ENCODE measurements at regions not wholly inside any gene's neighbourhood (a gene's known extent, or its start where the extent isn't known, plus 50 kb on each side); places are given as distances from the start of the nearest gene placed in this dataset.
"Not testable (repeated sequence)": the region's sequence is repeated elsewhere in the genome, so short reads cannot be mapped to it uniquely, and the experiment has no call there.

DNA sequence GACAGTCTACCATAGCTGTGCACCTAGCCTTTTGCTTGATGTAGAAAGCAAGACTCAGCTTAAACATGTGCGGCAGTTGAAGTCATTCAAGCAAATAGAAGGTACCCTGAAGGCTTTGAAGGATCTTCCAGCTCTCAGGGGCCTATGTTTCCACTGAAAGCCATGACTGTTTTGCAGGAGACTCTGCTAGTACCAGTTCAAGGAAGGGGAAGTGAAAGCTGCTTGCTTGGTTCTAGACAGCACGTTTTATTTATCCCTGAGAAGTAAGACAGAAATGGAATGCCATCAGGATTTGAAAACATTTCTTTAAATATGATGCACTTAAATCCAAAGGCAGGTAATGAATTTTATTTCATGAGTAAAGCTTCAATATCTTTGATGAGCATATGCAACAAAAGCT lies 311.4 kb downstream of the PDCD6IP start:
- no peak for DNase-seq
- no peak for ATAC-seq

DNA sequence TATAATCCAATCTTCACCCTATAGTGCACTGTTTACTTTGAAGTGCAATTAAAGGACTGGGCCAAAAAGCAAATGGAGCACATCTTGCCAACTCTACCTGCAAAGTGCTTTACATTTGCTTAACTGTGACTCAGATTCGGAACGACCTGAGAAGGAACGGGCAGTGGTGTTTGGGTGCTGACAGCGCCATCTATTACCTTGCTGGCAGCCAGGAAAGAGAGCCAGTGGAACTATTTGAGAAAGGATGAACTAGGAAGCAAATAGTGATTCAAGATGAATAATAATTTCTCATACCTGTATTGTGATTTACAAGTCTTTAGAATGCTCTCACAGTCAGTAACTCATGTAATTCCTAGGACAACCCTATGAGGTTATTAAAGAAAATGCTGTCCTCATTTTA lies 312.9 kb downstream of the PDCD6IP start:
- ATAC-seq (no peak), DNase-seq (no peak)

DNA sequence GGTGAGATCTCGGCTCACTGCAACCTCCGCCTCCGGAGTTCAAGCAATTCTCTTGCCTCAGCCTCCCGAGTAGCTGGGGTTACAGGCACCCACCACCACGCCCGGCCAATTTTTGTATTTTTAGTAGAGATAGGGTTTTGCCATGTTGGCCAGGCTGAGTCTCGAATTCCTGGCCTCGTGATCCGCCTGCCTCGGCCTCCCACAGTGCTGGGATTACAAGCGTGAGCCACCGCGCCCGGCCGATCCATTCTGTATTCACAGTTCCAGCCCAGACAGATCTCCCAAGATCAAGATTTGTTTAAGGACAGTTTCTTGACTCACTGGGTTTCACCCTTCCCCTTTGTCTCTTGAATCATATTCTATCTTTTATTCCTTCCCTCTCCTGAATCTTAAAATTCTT lies 313.8 kb downstream of the PDCD6IP start:
- not testable (repeated sequence) for ATAC-seq

DNA sequence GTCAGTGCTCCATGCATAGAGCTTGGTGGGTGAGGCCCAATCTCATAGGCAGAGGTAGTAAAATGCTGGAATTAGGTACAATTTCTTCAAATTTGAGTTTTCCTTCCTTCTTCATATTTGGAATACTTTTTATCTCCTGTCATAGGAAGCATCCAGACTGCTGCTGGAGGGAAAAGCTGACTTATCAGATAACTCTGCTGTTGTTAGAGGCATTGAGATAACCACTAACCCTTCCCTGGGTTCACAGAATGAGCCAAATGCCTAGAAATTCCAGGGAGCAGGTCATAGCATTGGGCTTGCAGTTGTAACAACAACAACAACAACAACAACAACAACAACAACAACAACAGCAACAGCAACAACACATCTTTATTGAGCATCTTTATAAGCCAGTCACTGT lies 332.7 kb downstream of the PDCD6IP start:
- ATAC-seq (no peak), DNase-seq (no peak)

More for the DNA sequence above, 313.8 kb downstream of the PDCD6IP start:
- not testable (repeated sequence) for DNase-seq

DNA sequence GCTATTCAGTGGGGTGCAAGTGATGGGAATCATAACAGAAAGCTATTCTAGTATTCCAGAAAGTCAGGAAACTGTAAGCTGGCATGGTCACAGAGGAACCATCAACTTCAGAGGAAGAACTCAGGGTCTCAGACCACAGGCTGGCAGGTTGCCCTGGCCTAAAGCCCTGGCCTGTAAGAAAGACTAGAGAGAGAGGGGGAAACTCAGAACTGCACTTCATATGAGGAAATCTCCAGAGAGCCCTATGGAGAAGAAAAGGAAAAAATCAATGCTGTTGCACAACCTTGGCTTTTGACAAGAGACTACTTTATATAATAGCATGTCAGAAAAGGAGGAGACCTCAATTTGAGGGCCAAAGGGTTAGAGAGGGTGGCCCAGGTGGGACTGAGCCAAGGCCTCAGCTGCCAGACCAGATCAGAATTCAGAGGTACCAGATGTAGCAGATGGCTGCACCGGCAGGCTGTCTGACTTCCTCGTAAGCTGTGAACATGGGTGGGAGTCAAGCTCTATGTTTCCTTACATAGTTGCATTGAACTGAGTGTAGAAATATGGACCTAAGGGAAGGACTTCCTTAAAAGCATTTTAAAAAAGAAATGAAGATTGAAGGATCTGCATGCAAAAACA lies 333.8 kb downstream of the PDCD6IP start:
- ATAC-seq (no peak), DNase-seq (no peak)

DNA sequence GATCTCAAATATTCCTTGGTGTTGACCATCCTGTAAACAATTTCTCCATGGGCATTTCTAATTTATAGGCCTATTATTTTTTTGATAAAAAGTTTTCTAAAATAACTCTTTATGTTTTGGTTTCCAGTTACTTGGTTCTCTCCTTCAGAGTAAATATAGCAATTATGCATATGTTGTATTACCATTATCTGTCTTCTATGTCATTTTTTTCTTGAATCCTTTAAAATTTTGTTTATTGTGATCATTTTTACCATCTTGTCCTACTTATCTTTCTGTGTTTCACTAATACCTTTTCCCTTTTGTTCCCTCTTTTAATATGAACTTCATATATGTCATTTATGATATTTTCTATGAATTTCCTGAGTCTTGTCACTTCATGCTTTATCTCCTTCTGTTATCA lies 341.1 kb downstream of the PDCD6IP start:
- no peak for DNase-seq

DNA sequence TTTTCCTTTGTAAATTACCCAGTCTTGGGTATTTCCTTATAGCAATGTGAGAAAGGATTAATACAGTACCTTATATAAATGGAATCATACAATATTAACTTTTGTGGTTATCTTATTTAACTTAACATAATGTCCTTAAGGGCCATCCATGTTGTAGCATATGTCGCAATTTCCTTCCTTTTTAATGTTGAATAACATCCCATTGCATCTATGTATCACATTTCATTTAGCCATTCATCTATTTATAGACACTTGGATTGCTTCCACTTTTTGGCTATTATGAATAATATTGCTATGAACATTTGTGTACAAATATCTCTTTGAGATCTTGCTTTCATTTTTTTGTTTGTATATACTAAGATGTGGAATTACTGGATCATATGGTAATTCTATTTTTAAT lies 342.2 kb downstream of the PDCD6IP start:
- DNase-seq = no peak
- no peak for ATAC-seq

More for the DNA sequence above, 341.1 kb downstream of the PDCD6IP start:
- ATAC-seq = no peak

DNA sequence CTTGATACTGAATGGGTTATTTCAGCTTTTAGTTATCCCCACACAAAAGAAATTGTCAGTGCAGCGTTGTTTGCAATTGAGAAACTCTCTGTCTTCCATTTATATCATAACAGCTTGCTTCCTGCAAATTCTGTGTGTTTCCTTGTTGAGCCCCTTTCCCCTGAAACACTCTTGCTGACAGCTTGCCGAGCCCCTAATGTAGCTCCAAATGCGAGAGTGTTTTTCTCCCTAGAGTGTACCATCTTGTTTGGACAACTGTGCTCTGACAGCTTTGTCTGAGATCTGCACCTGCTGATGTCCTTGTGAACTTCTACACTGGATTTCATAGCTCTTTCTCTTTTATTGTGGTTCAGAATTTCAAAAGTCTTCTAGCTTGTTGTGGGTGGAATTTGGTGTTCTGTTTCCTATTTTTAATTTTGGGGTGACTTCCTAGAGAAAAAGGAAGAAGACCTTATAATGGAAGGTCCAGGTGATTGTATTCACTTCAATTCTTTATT lies 343.5 kb downstream of the PDCD6IP start:
- ATAC-seq = no peak
- no peak for DNase-seq

DNA sequence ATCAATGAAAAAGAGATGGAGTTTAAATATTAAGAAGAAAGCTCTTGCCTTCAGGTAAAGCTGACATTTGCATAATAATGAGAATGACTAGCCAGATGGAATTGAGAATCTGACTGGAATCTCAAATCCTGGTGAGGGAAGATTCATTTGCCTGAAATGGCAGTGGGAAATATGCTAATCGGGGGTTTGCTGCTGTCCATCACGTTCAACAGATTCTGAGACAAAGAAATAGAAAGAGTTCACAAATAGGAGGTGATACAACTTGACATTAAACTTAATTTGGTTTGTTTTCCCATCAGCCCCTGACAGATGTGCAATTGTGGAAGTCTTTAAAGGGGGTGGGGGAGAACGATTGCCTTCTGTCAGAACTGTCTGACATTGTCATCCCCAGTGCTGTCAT lies 347.4 kb downstream of the PDCD6IP start:
- no peak for DNase-seq
- no peak for ATAC-seq

DNA sequence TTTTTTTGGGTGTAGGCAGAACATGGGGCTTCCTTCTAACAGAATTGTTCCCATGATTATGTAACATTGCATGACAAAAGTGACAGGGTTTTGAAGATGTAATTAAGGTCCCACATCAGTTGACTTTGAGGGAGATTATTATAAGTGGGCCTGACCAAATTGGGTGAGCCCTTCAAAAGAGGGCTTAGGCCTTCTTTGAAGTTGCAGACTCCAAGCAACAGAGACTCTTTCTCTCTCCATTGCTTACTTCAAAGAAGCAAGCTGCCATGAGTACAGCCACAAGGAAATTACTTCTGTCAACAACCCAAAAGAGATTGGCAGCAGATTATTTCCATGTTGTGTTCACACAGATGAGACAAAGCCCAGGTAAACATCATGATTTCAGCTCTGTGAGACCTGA lies 348.2 kb downstream of the PDCD6IP start:
- DNase-seq (no peak), ATAC-seq (no peak)

DNA sequence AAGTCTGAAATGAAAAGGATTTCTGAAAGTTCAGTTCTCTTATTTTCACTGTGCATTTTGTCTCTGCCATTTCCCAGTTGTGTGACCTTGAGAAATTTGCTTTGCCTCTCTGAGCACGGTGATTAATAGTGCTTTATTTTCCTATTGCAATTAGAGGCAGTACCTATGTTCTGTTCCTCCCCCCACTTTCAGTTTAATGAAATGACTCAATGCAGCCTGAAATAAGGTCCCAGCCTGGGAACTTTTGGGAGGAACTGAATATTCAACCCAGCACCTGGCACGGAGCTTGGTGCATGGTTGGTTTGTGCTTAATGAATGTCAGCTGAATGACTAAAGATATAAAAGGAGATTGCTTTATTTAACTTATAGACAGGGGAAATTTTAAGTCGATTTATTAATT lies 352.6 kb downstream of the PDCD6IP start:
- ATAC-seq (no peak), DNase-seq (no peak)

DNA sequence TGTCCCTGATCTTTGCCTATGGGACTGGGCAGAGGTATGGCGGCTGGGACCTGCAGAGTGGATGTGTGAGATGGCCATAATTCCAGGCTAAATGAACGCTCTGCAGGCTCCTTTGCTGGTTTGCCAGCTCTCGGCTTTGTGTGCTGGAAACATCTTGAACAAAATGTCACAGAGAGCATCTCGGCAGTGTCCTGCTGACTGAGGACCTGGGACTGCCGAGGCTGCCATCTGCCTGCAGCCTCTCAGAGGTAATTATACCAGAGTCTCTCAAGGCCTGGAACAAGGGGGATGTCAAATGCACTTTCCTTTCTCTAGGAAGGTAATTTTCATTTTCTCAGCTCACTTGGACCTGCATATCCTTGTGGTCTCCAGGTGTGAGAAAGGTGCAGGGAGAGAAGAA lies 354.2 kb downstream of the PDCD6IP start:
- DNase-seq (no peak), ATAC-seq (no peak)

DNA sequence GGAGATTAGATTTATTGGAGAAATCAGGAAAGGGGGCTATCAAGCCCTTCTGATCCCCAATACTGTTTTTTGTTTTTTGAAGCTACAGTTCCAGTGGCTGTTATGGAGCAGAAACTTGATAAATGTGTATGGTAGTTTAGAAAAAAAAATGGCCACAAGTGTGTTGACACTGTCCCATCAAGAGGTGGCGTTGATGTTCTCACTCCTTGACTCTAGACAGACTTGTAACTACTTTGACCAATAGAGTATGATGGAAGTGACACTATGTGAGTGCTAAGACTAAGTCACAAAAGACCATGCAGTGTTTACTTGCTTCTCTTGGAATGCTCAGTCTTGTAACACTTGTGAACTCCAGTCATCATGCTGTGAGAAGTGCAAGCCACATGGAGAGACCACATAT lies 356.7 kb downstream of the PDCD6IP start:
- no peak for ATAC-seq
- no peak for DNase-seq

DNA sequence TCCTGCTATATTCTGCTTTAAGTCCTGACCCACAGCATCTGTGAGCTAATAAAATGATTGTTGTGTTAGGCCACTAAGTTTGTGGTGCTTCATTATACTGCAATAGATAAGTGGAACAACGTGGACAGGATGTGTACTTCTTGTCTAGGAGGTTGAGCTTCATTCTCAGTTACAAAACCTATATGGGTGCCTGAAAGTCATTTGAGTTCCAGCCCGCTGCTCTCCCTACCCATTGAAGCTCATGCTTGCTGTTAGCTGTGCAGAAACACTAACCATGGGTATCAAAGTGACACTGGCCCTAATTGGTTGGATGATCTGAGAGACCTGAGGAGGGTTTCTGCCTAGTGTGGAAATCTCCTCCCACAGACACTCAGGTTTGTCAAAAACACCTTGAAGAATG lies 357.2 kb downstream of the PDCD6IP start:
- ATAC-seq (no peak), DNase-seq (no peak)

DNA sequence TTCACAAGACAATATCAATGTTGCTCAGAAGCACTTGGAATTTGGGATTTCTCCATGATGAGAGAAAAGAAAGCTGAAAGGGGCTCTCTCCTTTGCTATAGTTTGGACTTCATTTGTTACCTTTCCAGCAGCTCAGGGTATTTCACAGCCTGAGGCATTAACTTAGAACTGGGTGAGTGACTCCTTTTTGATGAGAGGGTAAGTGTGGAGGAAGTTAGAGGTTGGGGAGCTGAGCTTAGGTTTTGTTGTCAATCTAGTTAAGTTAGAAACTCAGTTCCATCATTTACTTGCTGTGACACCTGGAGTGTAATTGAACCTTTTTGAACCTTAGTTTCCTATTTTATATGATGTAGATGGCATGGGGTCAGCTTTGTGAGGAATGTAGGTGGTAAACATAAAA lies 359.1 kb downstream of the PDCD6IP start:
- ATAC-seq (no peak), DNase-seq (no peak)

DNA sequence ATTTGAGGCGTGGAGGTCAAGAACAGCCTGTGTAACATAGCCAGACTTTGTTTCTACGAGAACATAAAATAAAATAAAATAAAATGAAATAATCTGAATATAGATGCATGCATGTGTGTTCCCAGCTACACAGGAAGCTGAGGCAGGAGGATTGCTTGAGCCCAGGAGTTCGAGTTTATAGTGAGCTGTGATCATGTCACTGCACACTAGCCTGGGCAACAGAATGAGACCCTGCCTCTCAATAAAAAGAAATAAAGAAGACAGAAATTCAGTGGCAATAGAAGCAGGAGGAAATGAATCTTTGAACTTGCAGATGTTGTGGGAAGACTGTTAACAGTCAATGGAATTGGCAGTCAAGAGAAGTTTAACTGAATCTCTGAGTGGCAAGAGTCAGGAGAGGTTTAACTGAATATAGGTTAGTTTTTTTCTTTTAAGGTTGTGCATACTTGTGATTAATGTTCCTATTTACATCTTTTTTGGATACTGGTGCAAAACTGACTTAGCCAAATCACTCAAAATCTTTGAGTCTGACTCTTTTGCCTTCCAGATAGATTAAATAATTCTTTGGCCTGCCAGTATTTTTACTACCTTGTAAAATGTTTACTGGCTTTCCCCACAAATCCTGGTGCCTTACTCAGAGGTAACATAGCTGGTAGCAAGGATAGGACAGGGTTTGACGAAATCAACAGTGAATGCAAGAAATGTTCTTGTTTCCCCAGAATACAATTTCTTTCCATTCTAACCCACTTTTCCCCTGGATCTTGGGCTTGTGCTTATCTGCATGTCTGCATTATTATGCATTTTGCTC lies 361.4 kb downstream of the PDCD6IP start:
- no peak for DNase-seq

DNA sequence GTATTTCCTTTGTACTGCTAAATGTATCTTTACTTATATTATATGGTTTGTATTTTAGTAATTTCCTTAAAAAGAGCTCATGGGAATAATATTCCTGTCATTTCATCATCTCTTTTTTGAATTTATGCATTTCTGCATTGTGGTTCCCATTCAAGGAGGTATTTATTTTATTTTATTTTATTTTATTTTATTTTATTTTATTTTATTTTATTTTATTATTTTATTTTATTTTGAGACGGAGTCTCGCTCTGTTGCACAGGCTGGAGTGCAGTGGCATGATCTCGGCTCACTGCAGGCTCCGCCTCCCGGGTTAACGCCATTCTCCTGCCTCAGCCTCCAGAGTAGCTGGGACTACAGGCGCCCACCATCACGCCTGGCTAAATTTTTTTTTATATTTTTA lies 371.2 kb downstream of the PDCD6IP start:
- DNase-seq, ATAC-seq: not testable (repeated sequence)

More for the DNA sequence above, 361.4 kb downstream of the PDCD6IP start:
- ATAC-seq = no peak

DNA sequence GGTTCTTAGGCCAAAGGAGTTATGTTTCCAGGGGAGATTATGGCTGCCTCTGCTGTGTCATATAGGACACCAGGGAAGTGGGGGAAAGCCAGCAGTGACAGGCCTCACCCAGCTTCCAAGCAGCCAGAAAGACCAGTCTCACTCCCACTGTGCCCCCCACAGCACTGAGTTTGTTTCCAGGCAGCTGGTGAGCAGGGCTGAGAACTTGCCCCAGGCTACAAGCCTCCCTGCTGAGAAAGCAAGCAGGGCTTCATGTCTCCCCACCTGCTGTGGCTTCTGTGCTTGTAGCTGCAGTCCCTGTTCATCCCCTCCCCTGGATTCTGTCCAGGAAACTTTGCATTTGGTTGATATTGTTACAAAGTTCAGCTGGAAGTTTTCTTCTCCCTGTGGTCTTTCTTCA lies 376.3 kb downstream of the PDCD6IP start:
- no peak for ATAC-seq
- no peak for DNase-seq

DNA sequence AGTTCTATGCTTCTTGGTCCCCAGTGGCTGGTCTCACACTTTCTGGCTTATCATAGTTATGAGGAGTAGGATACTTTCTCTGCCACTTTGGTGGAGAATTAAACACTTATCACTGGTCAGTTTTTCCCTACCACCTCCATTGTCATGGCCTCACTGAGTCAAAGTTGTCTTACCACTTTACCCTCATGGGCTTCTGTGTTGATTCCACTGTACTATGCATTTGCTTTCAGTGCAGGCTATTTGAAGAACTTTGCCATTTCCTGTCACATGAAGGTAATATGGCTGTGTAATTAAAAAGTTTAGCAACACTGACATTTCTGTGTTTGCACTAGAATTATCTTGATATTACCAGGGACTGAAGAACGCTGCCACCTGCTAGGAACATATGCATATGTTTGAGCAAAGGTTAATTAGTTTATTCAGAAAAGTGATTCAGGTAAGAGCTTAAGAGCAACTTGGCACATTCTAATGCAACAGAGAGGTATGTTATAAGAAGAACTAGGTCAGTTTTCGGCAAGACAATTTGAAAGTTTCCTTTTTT lies 377.3 kb downstream of the PDCD6IP start:
- ATAC-seq (no peak), DNase-seq (no peak)

DNA sequence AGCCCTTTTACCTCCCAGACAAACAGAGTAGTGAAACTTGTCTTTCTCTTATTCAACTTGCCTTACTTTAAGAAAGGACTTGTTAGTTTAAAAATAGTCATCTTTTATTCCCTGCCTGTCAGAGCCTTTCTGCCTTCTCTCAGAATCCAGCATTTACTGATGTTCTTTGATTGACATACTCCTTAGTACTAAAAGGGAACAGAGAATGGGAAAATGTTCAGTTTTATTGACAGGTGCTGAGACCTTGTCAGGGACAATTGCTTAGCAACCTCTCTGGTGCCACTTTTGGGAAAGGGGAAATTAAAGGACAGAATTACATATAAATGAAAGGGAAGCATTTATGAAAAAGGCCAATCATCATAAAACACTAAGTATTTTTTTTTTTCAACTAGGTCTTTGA lies 378.3 kb downstream of the PDCD6IP start:
- DNase-seq (no peak), ATAC-seq (no peak)

DNA sequence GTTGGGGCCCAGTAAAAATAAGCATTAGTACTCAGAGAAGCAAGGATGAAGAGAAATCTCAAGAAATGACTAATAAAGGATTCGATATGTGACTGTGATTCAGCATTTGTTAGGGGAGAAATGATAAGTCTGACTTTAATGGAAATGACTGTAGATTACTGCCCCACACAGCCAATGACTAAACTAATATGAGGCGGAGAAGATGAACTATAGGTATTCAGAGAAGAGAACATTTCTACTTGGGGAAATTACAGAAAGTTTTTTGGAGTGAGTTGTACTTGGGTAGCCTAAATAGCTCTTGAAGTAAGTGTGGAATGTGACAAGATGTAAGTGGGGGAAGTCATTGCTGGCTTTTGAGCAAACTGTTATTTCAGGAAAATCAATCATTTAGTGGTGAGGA lies 380.0 kb downstream of the PDCD6IP start:
- DNase-seq (no peak), ATAC-seq (no peak)

DNA sequence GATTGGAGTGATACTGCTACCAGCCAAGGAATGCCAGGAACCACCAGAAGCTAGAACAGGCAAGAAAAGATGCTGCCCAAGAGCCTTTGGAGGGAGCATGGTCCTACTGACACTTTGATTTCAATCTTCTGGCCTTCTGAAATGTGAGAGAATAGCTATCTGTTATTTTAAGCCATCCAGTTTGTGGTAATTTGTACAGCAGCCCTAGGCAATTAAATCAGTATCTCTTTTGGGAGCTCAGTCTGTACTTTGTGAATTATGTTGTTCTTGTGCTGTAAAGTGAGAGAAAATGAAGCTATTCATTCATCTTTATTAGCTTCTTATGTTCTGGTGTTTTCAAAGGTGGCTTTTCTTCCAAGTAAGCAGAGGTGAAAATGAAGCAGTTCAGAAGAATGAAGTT lies 381.3 kb downstream of the PDCD6IP start:
- no peak for ATAC-seq
- no peak for DNase-seq

DNA sequence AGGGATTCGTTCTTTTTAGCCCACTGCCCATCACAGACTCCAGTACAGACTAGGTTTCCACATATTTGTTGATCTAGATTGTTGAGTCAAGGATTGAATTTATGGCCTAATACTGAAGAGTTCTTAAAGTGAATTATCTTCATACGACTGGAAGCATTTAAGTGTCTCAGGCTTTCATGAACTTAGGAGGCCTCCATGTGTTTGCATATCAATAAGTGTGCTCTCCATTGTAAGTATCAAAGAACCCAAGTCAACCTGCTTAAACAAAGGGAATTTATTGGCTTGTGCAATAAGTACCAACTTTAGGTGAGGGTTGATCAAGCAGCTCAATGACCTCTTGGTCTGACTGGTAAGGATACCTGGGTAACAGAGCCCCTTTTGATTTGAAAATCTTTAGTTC lies 382.1 kb downstream of the PDCD6IP start:
- DNase-seq = no peak
- ATAC-seq = no peak

DNA sequence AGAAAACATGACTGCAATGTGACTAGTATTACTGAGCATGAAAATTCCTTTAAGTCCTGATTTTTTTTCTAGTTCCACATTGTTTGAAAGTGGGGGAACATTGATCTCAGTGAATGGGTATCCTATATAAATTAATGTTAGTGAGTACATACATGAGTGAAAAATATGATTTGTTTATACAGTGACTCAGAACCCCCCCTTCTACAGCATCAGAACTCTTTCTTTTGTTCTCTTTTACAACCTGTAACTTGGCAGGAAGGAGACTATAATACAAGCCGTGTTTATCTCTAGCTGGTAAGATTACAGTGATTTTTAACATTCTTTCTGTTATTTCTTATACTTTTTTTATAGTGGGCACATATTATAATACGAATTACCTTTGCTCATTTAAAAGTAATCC lies 384.7 kb downstream of the PDCD6IP start:
- DNase-seq = no peak
- no peak for ATAC-seq

Data from stimulated activated naive CD8-positive, alpha-beta T cell treated with anti-CD3 and anti-CD28 coated beads, Interleukin-15, Interleukin-2, amounts not matched to agents 100 U/mL and 50 U/mL, for 24 hours (primary cell).